Vagina (tissue), 2 donors: ENCODE measurements at regions not wholly inside any gene's neighbourhood (a gene's known extent, or its start where the extent isn't known, plus 50 kb on each side); places are given as distances from the start of the nearest gene placed in this dataset.

ENCODE experiments used
- POLR2A ChIP-seq, 2 donors: fragments of 450-650 bp; IDR thresholded peaks; one replicate each; pipeline ENCODE4 v1.6.1; 2017; ENCODE audit warnings: antibody characterized with exemption in 2 of 2, mild to moderate bottlenecking in 2 of 2, moderate library complexity in 2 of 2
- TF ChIP-seq, protein P1 (sequence below), 3 experiments: fragments of 450-650 bp in 2 of 3; fragments of 200-600 bp in 1 of 3; sonication (generic) in 1 of 3; IDR thresholded peaks; one replicate each; pipeline ENCODE4 v1.5.1; 2017 to 2019; ENCODE audit warnings: antibody characterized with exemption in 3 of 3, mild to moderate bottlenecking in 2 of 3, moderate library complexity in 2 of 3

- TF ChIP-seq, protein P1, sequence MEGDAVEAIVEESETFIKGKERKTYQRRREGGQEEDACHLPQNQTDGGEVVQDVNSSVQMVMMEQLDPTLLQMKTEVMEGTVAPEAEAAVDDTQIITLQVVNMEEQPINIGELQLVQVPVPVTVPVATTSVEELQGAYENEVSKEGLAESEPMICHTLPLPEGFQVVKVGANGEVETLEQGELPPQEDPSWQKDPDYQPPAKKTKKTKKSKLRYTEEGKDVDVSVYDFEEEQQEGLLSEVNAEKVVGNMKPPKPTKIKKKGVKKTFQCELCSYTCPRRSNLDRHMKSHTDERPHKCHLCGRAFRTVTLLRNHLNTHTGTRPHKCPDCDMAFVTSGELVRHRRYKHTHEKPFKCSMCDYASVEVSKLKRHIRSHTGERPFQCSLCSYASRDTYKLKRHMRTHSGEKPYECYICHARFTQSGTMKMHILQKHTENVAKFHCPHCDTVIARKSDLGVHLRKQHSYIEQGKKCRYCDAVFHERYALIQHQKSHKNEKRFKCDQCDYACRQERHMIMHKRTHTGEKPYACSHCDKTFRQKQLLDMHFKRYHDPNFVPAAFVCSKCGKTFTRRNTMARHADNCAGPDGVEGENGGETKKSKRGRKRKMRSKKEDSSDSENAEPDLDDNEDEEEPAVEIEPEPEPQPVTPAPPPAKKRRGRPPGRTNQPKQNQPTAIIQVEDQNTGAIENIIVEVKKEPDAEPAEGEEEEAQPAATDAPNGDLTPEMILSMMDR (IDR thresholded peaks at IDR 0.05) = no peak
- no peak for TF ChIP-seq POLR2A (IDR thresholded peaks at IDR 0.05)
Measured at GRCh38 chr10:21171197-21171935, 274.3 kb upstream of the NEBL start.
